ENCODE measurements at regions not wholly inside any gene's neighbourhood (a gene's known extent, or its start where the extent isn't known, plus 50 kb on each side); places are given as distances from the start of the nearest gene placed in this dataset.

GRCh38 chr20:54305421-54305820 is 97.5 kb downstream of the PFDN4 start:
- peaks cover 47% of the 10 kb centered on the region for H3K27me3 Mint-ChIP-seq
- no peak for ATAC-seq

GRCh38 chr20:54306985-54307710 is 99.3 kb downstream of the PFDN4 start:
- DNase-seq: no peak
- no peak overlapping the region for H3K27ac Mint-ChIP-seq
- peaks cover 2% of the 10 kb centered on the region for H3K36me3 Mint-ChIP-seq (ENCODE audit: low read depth)
- no peaks in the 10 kb centered on the region for H3K9me3 ChIP-seq (ENCODE audit: control insufficient read depth, low read length, poor library complexity, severe bottlenecking)
- no peak overlapping the region for H3K4me3 Mint-ChIP-seq
- ATAC-seq: no peak
- peaks cover 54% of the 10 kb centered on the region for H3K27me3 Mint-ChIP-seq
- H3K4me1 Mint-ChIP-seq: no peaks in the 10 kb centered on the region

More at GRCh38 chr20:54305421-54305820, 97.5 kb downstream of the PFDN4 start:
- Mint-ChIP-seq H3K36me3 (ENCODE audit: low read depth) (peaks cover 2% of the 10 kb centered on the region), H3K27ac (no peak overlapping the region), H3K4me3 (no peak overlapping the region), H3K4me1 (no peaks in the 10 kb centered on the region)
- H3K9me3 ChIP-seq (ENCODE audit: control insufficient read depth, low read length, poor library complexity, severe bottlenecking): no peaks in the 10 kb centered on the region
- DNase-seq: no peak

DNA sequence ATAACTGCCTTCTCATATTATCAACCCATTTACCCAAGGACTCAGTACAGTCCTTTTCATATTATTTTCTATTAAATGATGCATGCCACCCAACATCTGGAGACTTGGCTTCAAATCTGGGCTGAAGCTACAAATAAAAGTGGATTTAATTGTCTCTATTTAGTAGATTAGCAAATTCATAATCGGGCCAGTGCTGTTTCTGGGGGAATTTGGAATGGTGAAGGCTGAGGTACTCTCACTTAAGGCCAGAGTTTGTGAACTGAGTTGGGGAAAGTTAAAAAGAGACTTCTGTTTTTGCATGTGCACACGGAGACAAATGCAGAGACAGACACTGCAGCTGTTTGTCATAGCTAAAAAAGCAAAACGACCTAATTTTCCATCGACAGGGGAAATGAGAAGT is 100.9 kb downstream of the PFDN4 start:
- H3K27ac Mint-ChIP-seq: no peak overlapping the region

GRCh38 chr20:54318892-54319291 is 111.0 kb downstream of the PFDN4 start:
- no peak for DNase-seq
- no peaks in the 10 kb centered on the region for H3K9me3 ChIP-seq (ENCODE audit: control insufficient read depth, low read length, poor library complexity, severe bottlenecking)
- Mint-ChIP-seq H3K27me3 (peaks cover 50% of the 10 kb centered on the region), H3K27ac (no peak overlapping the region), H3K4me1 (no peaks in the 10 kb centered on the region), H3K4me3 (no peak overlapping the region), H3K36me3 (ENCODE audit: low read depth) (peaks cover under 1% of the 10 kb centered on the region)
- no peak for ATAC-seq

More for the DNA sequence above, 100.9 kb downstream of the PFDN4 start:
- H3K9me3 ChIP-seq (ENCODE audit: control insufficient read depth, low read length, poor library complexity, severe bottlenecking): no peaks in the 10 kb centered on the region
- ATAC-seq (no peak), DNase-seq (no peak)
- Mint-ChIP-seq H3K27me3 (peaks cover 58% of the 10 kb centered on the region), H3K36me3 (ENCODE audit: low read depth) (peaks cover under 1% of the 10 kb centered on the region), H3K4me3 (no peak overlapping the region), H3K4me1 (no peaks in the 10 kb centered on the region)

DNA sequence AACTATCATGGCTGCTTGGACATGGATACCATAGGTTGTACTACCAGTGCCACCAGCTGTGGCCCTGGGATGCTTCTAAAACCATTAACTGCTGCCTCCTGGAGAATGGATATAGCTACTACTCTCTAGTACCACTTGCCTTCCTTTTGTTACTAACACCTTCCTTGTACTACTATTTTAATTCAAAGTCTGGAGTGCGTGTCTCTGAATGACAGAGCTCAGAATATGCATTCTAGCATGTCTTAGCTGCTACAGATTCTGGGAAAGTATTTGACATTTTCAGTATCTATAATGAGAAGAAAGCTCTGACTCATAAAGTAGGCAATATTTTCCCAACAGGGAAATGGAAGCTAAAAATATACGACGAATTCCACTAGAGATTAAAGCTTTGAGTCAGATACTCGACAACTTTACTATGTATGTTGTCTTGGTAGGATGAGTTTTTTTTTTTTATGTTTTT is 112.3 kb downstream of the PFDN4 start:
- Mint-ChIP-seq H3K27ac (no peak overlapping the region), H3K4me1 (no peaks in the 10 kb centered on the region), H3K4me3 (no peak overlapping the region), H3K36me3 (ENCODE audit: low read depth) (no peaks in the 10 kb centered on the region), H3K27me3 (peaks cover 44% of the 10 kb centered on the region)
- DNase-seq (no peak), ATAC-seq (no peak)
- no peaks in the 10 kb centered on the region for H3K9me3 ChIP-seq (ENCODE audit: control insufficient read depth, low read length, poor library complexity, severe bottlenecking)

- DNase-seq: no peak
- no peak overlapping the region for H3K27ac Mint-ChIP-seq
- peaks cover 31% of the 10 kb centered on the region for H3K27me3 Mint-ChIP-seq
- H3K36me3 Mint-ChIP-seq (ENCODE audit: low read depth): no peaks in the 10 kb centered on the region
- no peaks in the 10 kb centered on the region for H3K9me3 ChIP-seq (ENCODE audit: control insufficient read depth, low read length, poor library complexity, severe bottlenecking)
- H3K4me1 Mint-ChIP-seq: no peaks in the 10 kb centered on the region
- H3K4me3 Mint-ChIP-seq: no peak overlapping the region
- no peak for ATAC-seq
These were observed 113.6 kb downstream of the PFDN4 start for GRCh38 chr20:54321352-54322087.

GRCh38 chr20:54323227-54323734 is 115.4 kb downstream of the PFDN4 start:
- Mint-ChIP-seq H3K27ac (no peak overlapping the region), H3K36me3 (ENCODE audit: low read depth) (no peaks in the 10 kb centered on the region), H3K4me1 (no peaks in the 10 kb centered on the region), H3K27me3 (peaks cover 24% of the 10 kb centered on the region), H3K4me3 (no peak overlapping the region)
- DNase-seq (no peak), ATAC-seq (no peak)
- H3K9me3 ChIP-seq (ENCODE audit: control insufficient read depth, low read length, poor library complexity, severe bottlenecking): no peaks in the 10 kb centered on the region

DNA sequence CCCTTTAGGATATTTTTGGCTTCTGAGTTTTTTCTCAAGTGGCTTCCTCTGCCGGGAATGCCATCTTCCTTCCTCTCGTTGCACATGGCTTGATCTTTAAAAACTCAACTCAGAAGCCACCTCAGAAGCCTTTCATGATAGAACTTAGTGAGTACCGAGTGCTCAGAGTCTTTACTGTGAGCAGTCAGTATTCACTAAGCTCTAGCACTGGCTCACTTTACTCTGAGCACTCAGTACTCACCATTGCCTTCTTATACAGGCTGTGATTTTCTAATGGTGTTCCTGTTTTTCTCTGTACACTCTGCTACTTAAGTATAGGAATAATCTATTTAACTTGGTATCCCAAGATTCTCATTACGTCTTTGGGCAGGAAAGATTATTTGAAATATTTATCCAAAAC is 116.2 kb downstream of the PFDN4 start:
- no peak for DNase-seq

DNA sequence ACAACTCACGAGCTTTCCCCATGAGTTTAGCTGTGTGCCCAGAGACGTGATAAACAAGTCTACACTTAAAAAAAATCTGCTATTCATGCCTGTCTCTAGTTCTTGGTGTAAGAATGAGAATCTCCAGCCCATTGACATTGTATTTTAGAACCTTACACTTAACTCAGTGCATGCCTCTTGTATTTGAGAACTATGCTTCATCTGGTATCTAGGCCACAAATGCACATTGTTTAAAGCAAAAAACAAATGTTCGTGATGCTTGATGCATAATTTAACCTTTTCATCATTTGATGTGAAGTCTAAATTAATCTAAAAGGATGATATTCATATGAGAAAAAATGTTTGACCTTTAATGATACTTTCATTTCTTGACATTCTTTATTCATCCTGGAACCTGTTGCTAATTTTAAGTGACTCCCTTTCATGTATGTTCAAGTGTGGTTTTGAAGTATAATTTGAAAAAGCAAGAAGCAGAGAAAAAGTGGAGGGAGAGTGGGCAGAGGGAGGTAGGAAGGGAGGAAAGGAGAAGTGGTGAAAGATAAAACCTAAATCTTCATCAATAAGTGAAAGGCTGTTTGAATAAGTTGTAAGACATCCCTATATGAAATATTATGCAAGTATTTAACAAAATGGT is 116.9 kb downstream of the PFDN4 start:
- H3K36me3 Mint-ChIP-seq (ENCODE audit: low read depth): no peaks in the 10 kb centered on the region
- H3K27me3 Mint-ChIP-seq: peaks cover 30% of the 10 kb centered on the region
- ATAC-seq: no peak

More for the DNA sequence above, 116.2 kb downstream of the PFDN4 start:
- no peaks in the 10 kb centered on the region for H3K9me3 ChIP-seq (ENCODE audit: control insufficient read depth, low read length, poor library complexity, severe bottlenecking)
- H3K4me3 Mint-ChIP-seq: no peak overlapping the region
- H3K4me1 Mint-ChIP-seq: no peaks in the 10 kb centered on the region
- peaks cover 24% of the 10 kb centered on the region for H3K27me3 Mint-ChIP-seq
- no peaks in the 10 kb centered on the region for H3K36me3 Mint-ChIP-seq (ENCODE audit: low read depth)
- ATAC-seq: no peak
- H3K27ac Mint-ChIP-seq: no peak overlapping the region

GRCh38 chr20:54335299-54335698 is 127.4 kb downstream of the PFDN4 start:
- ATAC-seq: no peak
- H3K9me3 ChIP-seq (ENCODE audit: control insufficient read depth, low read length, poor library complexity, severe bottlenecking): no peaks in the 10 kb centered on the region
- no peak overlapping the region for H3K4me3 Mint-ChIP-seq
- no peaks in the 10 kb centered on the region for H3K4me1 Mint-ChIP-seq
- H3K36me3 Mint-ChIP-seq (ENCODE audit: low read depth): no peaks in the 10 kb centered on the region
- DNase-seq: no peak
- peaks cover 5% of the 10 kb centered on the region for H3K27me3 Mint-ChIP-seq
- H3K27ac Mint-ChIP-seq: no peak overlapping the region

More for the DNA sequence above, 116.9 kb downstream of the PFDN4 start:
- no peak overlapping the region for H3K27ac Mint-ChIP-seq
- no peak overlapping the region for H3K4me3 Mint-ChIP-seq
- no peaks in the 10 kb centered on the region for H3K4me1 Mint-ChIP-seq
- no peaks in the 10 kb centered on the region for H3K9me3 ChIP-seq (ENCODE audit: control insufficient read depth, low read length, poor library complexity, severe bottlenecking)
- no peak for DNase-seq

DNA sequence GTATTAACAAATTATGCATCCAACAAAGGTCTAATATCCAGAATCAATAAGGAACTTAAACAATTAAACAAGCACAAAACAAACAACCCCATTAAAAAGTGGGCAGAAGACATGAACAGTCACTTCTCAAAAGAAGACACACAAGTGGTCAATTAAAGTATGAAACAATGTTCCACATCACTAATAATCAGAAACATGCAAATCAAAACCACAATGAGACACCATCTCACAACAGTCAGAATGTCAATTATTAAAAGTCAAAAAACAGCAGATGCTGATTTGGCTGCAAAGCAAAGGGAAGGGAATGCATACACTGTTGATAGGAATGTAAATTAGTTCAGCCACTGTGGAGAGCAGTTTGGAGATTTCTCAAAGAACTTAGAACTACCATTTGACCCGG is 129.3 kb downstream of the PFDN4 start:
- Mint-ChIP-seq H3K27ac (no peak overlapping the region), H3K4me3 (no peak overlapping the region), H3K4me1 (no peaks in the 10 kb centered on the region), H3K36me3 (ENCODE audit: low read depth) (no peaks in the 10 kb centered on the region), H3K27me3 (peaks cover 6% of the 10 kb centered on the region)
- no peak for DNase-seq
- no peaks in the 10 kb centered on the region for H3K9me3 ChIP-seq (ENCODE audit: control insufficient read depth, low read length, poor library complexity, severe bottlenecking)
- no peak for ATAC-seq

DNA sequence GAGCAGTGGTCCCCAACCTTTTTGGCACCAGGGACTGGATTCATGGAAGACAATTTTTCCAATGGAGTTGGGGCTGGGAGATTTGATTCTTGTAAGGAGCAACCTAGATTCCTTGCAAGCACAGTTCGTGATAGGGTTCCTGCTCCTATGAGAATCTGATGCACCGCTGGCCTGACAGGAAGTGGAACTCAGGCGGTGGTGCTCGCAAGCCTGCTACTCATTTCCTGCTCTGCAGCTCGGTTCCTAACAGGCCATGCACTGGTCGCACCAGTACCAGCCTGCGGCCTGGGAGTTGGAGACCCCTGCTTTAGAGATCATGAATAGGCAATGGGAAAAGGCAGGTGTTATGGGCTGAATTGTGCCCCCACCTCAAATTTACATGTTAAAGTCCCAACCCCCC is 131.2 kb downstream of the PFDN4 start:
- ATAC-seq (no peak), DNase-seq (no peak)
- Mint-ChIP-seq H3K4me1 (no peaks in the 10 kb centered on the region), H3K4me3 (no peak overlapping the region), H3K27me3 (peaks cover 6% of the 10 kb centered on the region), H3K27ac (no peak overlapping the region), H3K36me3 (ENCODE audit: low read depth) (peaks cover 3% of the 10 kb centered on the region)
- H3K9me3 ChIP-seq (ENCODE audit: control insufficient read depth, low read length, poor library complexity, severe bottlenecking): no peaks in the 10 kb centered on the region

GRCh38 chr20:54340206-54340605 is 132.3 kb downstream of the PFDN4 start:
- Mint-ChIP-seq H3K27ac (no peak overlapping the region), H3K4me1 (no peaks in the 10 kb centered on the region), H3K4me3 (no peak overlapping the region), H3K36me3 (ENCODE audit: low read depth) (peaks cover 3% of the 10 kb centered on the region), H3K27me3 (peaks cover 6% of the 10 kb centered on the region)
- ATAC-seq: no peak
- no peaks in the 10 kb centered on the region for H3K9me3 ChIP-seq (ENCODE audit: control insufficient read depth, low read length, poor library complexity, severe bottlenecking)
- DNase-seq: no peak

Measured in T-helper 17 cell (primary cell).